PC-9 (cell line): ENCODE measurements at regions not wholly inside any gene's neighbourhood (a gene's known extent, or its start where the extent isn't known, plus 50 kb on each side); places are given as distances from the start of the nearest gene placed in this dataset.

Experiments
- CTCF ChIP-seq: fragments of 200-600 bp; sonication (generic); conservative IDR thresholded peaks from 2 replicates; pipeline ENCODE4 v1.6.1; 2017; ENCODE audit warnings: mixed run types, antibody characterized with exemption, mild to moderate bottlenecking, moderate library complexity
- EZH2 ChIP-seq: fragments of 200-600 bp; sonication (generic); IDR thresholded peaks from 2 replicates; pipeline ENCODE4 v1.8.0; 2017; ENCODE audit warnings: antibody characterized with exemption, low read depth

DNA sequence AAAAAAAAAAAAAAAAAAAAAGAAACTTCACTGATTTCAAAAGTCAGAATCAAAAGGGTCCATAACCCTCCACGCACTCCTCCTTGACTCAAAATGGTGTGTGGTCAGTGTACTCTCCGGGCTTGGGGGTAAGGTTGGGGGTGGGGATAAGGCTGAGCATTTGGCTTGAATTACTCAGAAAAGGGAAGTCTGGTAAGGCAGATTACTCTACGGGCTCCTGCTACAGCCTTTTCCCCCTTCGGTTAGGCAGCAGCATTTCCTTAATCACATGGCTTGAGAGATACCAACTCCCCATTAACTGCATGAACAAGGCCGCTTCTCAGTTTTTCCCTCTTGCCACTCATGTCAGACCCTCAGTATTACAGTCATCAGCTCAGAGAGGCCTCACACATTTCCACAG, 135.4 kb upstream of the DUSP21 start:
- TF ChIP-seq CTCF (no peak), EZH2 (no peak)
